Pancreas (tissue), 10 donors: ENCODE measurements at regions not wholly inside any gene's neighbourhood (a gene's known extent, or its start where the extent isn't known, plus 50 kb on each side); places are given as distances from the start of the nearest gene placed in this dataset.

Source experiments
- ATAC-seq, 4 donors: fragments of 200-7000 bp; cut with Tn5 transposase; one replicate each; pipeline versions ENCODE4 v1.8.0 to v1.9.1; 2020; ENCODE audit warnings: mild to moderate bottlenecking in 4 of 4, moderate library complexity in 4 of 4
- DNase-seq, 6 donors: peaks; one replicate each; pipeline ENCODE4 v3.0.0-alpha.2; 2020
- FAIRE-seq: peaks from 2 replicates; lab custom pipeline; 2012; peaks lifted over from hg19 to GRCh38; lab: Jason Lieb, UNC
- H3K27ac ChIP-seq, 4 donors: fragments of 200-600 bp; sonication (generic); 1 replicate in 3 of 4; 2 replicates in 1 of 4; pipeline versions ENCODE4 v1.5.0 to v1.8.0; 2020
- H3K27me3 ChIP-seq, 4 donors: fragments of 200-600 bp; one replicate each; pipeline ENCODE4 v1.8.0; 2021
- H3K36me3 ChIP-seq, 3 donors: fragments of 200-600 bp; sonication (generic) in 1 of 3; one replicate each; pipeline versions ENCODE4 v1.5.0 to v1.8.0; 2020 to 2021
- H3K4me1 ChIP-seq, 3 donors: fragments of 200-600 bp; one replicate each; pipeline ENCODE4 v1.8.0; 2021
- H3K4me3 ChIP-seq, 4 donors: fragments of 200-600 bp; sonication (generic) in 2 of 4; one replicate each; pipeline versions ENCODE4 v1.5.0 to v1.8.0; 2020 to 2021
- H3K9me3 ChIP-seq, 4 donors: fragments of 200-600 bp; one replicate each; pipeline ENCODE4 v1.8.0; 2021
- WGBS, 2 donors: extraction: QIAGEN DNeasy Blood & Tissue Kit; methylation state at CpG; one replicate each; pipeline ENCODE4 v1.1.7; 2013; 5-methylcytosine and 5-hydroxymethylcytosine counted together
- intact Hi-C, 3 donors: fragments of 100-400 bp; cut with DNase I; formaldehyde crosslinking; loops; one replicate each; pipeline versions ENCODE4 v1.11.1 to v1.14.2; 2022
- TF ChIP-seq, protein P1 (sequence below), 4 donors: fragments of 200-600 bp; sonication (generic) in 3 of 4; IDR thresholded peaks; one replicate each; pipeline versions ENCODE4 v1.5.0 to v1.8.0; 2021; ENCODE audit warnings: antibody characterized with exemption in 4 of 4
- donor health status: healthy with polysubstance abuse.
- donor health status: DM: no; HTN: no; CAD: no; lungs with moderate emphysema.
- donor health status: DM: no; HTN: no; CAD: no.
- donor health status: control.
- donor health status: control.
- donor health status: Bipolar disorder and iron deficiency.
- donor health status: DM: yes; HTN: yes; CAD: no.
- donor health status: DM: no; HTN: no; CAD: no.
- donor health status: DM: no; HTN: no; CAD: no.
- donor health status: DM: yes; HTN: yes; CAD: no.

DNA sequence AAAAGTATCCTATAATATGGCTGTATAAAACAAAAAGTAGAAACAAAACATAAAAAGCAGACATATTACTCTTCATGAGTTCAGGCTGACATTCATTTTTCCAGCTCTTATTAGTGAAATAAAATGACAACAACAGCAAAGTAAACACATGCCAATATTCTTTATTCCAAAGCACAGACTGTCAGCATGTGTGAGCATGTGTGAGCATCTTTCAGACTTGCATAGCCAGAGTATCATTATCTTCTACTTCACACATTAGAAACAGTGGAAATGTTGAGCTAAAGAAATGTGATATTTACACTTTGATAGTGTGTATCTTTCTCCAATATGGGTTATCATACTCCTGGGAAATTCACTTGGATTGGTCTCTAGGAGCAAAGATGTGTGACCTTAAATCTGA is 476.6 kb upstream of the TMEM132C start:
- TF ChIP-seq, protein P1, sequence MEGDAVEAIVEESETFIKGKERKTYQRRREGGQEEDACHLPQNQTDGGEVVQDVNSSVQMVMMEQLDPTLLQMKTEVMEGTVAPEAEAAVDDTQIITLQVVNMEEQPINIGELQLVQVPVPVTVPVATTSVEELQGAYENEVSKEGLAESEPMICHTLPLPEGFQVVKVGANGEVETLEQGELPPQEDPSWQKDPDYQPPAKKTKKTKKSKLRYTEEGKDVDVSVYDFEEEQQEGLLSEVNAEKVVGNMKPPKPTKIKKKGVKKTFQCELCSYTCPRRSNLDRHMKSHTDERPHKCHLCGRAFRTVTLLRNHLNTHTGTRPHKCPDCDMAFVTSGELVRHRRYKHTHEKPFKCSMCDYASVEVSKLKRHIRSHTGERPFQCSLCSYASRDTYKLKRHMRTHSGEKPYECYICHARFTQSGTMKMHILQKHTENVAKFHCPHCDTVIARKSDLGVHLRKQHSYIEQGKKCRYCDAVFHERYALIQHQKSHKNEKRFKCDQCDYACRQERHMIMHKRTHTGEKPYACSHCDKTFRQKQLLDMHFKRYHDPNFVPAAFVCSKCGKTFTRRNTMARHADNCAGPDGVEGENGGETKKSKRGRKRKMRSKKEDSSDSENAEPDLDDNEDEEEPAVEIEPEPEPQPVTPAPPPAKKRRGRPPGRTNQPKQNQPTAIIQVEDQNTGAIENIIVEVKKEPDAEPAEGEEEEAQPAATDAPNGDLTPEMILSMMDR (IDR thresholded peaks at IDR 0.05) = no peak
- FAIRE-seq (no peak), ATAC-seq (no peak), DNase-seq (no peak)
- Histone ChIP-seq H3K36me3 (no peaks in the 10 kb centered on the region), H3K9me3 (no peaks in the 10 kb centered on the region), H3K27me3 (no peaks in the 10 kb centered on the region), H3K4me1 (no peaks in the 10 kb centered on the region), H3K4me3 (no peak overlapping the region), H3K27ac (no peak overlapping the region)
- intact Hi-C loops = no loop called here

- H3K9me3 ChIP-seq = no peaks in the 10 kb centered on the region
- H3K27ac ChIP-seq = no peak overlapping the region
- ATAC-seq (no peak), DNase-seq (no peak), FAIRE-seq (no peak)
- H3K36me3 ChIP-seq = no peaks in the 10 kb centered on the region
- WGBS, 2 donors = 53 to 57% methylated on average over 7 of the region's 7 CpGs
- H3K4me3 ChIP-seq = no peak overlapping the region
- H3K27me3 ChIP-seq = no peaks in the 10 kb centered on the region
- intact Hi-C loops = no loop called here
- TF ChIP-seq, protein P1 (IDR thresholded peaks at IDR 0.05) = no peak
- no peaks in the 10 kb centered on the region for H3K4me1 ChIP-seq
Measured at GRCh38 chr12:127791217-127791616, 475.8 kb upstream of the TMEM132C start.

- H3K36me3 ChIP-seq = no peaks in the 10 kb centered on the region
- H3K4me3 ChIP-seq = no peak overlapping the region
- TF ChIP-seq, protein P1 (IDR thresholded peaks at IDR 0.05) = no peak
- 68 to 79% methylated on average over 3 of the region's 3 CpGs for WGBS, 2 donors
- H3K27me3 ChIP-seq = peaks cover 0 to 3% (median 0%) of the 10 kb centered on the region in 4 donors
- intact Hi-C loops = no loop called here
- H3K9me3 ChIP-seq = no peaks in the 10 kb centered on the region
- ATAC-seq (no peak), DNase-seq (no peak), FAIRE-seq (no peak)
- no peaks in the 10 kb centered on the region for H3K4me1 ChIP-seq
- H3K27ac ChIP-seq = no peak overlapping the region
Measured at GRCh38 chr12:127797918-127798317, 469.1 kb upstream of the TMEM132C start.

- no peak for DNase-seq
- WGBS, 2 donors = 78 to 88% methylated on average over 6 of the region's 6 CpGs
- Histone ChIP-seq H3K9me3 (no peaks in the 10 kb centered on the region), H3K4me3 (no peak overlapping the region), H3K4me1 (no peaks in the 10 kb centered on the region), H3K27ac (no peak overlapping the region), H3K27me3 (no peaks in the 10 kb centered on the region), H3K36me3 (no peaks in the 10 kb centered on the region)
- FAIRE-seq = no peak
- intact Hi-C loops = no loop called here
- TF ChIP-seq, protein P1 (IDR thresholded peaks at IDR 0.05) = no peak
- no peak for ATAC-seq
Measured at GRCh38 chr12:127802271-127802670, 464.7 kb upstream of the TMEM132C start.

GRCh38 chr12:127803545-127803944 is 463.4 kb upstream of the TMEM132C start:
- no peaks in the 10 kb centered on the region for H3K4me1 ChIP-seq
- no peaks in the 10 kb centered on the region for H3K9me3 ChIP-seq
- TF ChIP-seq, protein P1 (IDR thresholded peaks at IDR 0.05) = no peak
- no peak for ATAC-seq
- no peak for FAIRE-seq
- no peak overlapping the region for H3K4me3 ChIP-seq
- intact Hi-C loops = no loop called here
- no peak for DNase-seq
- H3K27ac ChIP-seq = no peak overlapping the region
- WGBS, 2 donors = 40 to 45% methylated on average over 3 of the region's 3 CpGs
- no peaks in the 10 kb centered on the region for H3K27me3 ChIP-seq
- H3K36me3 ChIP-seq = no peaks in the 10 kb centered on the region
